SK-N-SH (cell line): ENCODE measurements at regions not wholly inside any gene's neighbourhood (a gene's known extent, or its start where the extent isn't known, plus 50 kb on each side); places are given as distances from the start of the nearest gene placed in this dataset.

Experiments used
- CHD2 ChIP-seq: fragments of 150-350 bp; IDR thresholded peaks from 2 replicates; pipeline ENCODE4 v1.6.1; 2018; ENCODE audit warnings: low read length; ENCODE audit not compliant: partially characterized antibody
- TAF1 ChIP-seq: IDR thresholded peaks from 2 replicates; pipeline ENCODE4 v1.6.1; 2012; ENCODE audit warnings: low read depth, mild to moderate bottlenecking, low read length, moderate library complexity, borderline replicate concordance
- TF ChIP-seq, protein P1 (sequence below): fragments of 200-600 bp; sonication (generic); IDR thresholded peaks from 2 replicates; pipeline ENCODE4 v1.6.1; 2017; ENCODE audit warnings: antibody characterized with exemption, mild to moderate bottlenecking, moderate library complexity

DNA sequence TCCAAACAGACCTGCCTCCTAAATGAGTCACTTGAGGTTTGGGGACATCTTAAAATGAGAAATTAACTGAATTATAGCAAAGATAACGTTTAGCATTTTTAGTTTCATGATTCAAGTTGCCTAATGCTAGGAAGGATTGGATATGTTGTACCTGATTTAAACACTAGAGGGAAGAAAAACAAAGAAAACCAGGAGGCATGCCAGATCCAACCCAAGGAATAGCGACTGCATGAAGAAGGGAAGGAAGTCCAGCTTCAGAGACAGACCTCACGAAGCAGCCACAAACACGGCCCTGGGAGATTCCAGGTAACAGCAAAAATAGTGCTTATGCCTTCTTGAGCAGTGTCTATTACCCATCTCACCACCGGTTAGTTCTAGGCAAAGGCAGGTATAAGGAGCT, 499.9 kb upstream of the SPHKAP start:
- TF ChIP-seq, protein P1, sequence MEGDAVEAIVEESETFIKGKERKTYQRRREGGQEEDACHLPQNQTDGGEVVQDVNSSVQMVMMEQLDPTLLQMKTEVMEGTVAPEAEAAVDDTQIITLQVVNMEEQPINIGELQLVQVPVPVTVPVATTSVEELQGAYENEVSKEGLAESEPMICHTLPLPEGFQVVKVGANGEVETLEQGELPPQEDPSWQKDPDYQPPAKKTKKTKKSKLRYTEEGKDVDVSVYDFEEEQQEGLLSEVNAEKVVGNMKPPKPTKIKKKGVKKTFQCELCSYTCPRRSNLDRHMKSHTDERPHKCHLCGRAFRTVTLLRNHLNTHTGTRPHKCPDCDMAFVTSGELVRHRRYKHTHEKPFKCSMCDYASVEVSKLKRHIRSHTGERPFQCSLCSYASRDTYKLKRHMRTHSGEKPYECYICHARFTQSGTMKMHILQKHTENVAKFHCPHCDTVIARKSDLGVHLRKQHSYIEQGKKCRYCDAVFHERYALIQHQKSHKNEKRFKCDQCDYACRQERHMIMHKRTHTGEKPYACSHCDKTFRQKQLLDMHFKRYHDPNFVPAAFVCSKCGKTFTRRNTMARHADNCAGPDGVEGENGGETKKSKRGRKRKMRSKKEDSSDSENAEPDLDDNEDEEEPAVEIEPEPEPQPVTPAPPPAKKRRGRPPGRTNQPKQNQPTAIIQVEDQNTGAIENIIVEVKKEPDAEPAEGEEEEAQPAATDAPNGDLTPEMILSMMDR: peak; percentile 50
- TF ChIP-seq TAF1 (no peak), CHD2 (no peak)
